ENCODE measurements at regions not wholly inside any gene's neighbourhood (a gene's known extent, or its start where the extent isn't known, plus 50 kb on each side); places are given as distances from the start of the nearest gene placed in this dataset.

DNA sequence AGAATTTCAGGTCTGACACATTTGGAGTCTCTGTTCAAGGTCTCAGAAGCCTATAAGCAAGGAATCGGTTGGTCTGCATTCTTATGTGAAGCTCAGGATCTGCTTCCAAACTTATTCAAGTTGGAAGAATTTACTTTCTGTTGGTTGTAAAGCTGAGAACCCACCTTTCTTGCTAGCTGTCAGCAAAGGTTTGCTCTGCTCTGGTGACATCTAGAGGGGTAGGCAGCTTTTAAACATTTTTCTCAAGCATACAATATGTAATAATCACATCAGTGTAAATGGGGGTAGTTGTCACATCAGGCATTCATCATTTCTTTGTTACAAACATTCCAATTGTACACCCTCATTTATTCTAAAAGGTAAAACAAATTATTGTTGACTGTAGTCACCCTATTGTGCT, 935.2 kb downstream of the TRAM1L1 start:
- WGBS, 2 donors: 71% methylated on average over 1 of the region's 1 CpG
- intact Hi-C loops (cut with DNase I): no loop called here
- H3K27me3 ChIP-seq: no peaks in the 10 kb centered on the region

DNA sequence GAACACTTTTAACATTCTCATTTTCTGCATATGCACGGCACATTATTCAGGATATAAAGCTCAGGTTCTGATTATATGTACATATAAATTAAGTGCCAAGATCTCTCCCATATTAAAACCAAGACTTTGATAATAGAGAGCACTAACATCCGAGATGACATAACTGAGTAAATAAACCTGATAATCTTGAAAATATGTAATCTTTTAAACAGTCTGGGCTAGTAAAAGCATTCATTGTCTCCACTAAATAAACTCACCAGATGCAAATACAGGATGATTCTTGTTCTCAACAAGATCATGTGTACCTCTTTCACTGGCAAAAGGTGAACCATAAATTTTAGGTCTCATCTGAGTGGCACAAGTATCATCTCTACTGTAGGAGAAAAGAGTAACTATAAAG, 942.2 kb downstream of the TRAM1L1 start:
- WGBS, 2 donors: 38 to 42% methylated on average over 2 of the region's 2 CpGs
- no peak for DNase-seq
- no peak for TF ChIP-seq POLR2A (IDR thresholded peaks at IDR 0.05)
- TF ChIP-seq, protein P1, sequence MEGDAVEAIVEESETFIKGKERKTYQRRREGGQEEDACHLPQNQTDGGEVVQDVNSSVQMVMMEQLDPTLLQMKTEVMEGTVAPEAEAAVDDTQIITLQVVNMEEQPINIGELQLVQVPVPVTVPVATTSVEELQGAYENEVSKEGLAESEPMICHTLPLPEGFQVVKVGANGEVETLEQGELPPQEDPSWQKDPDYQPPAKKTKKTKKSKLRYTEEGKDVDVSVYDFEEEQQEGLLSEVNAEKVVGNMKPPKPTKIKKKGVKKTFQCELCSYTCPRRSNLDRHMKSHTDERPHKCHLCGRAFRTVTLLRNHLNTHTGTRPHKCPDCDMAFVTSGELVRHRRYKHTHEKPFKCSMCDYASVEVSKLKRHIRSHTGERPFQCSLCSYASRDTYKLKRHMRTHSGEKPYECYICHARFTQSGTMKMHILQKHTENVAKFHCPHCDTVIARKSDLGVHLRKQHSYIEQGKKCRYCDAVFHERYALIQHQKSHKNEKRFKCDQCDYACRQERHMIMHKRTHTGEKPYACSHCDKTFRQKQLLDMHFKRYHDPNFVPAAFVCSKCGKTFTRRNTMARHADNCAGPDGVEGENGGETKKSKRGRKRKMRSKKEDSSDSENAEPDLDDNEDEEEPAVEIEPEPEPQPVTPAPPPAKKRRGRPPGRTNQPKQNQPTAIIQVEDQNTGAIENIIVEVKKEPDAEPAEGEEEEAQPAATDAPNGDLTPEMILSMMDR (IDR thresholded peaks at IDR 0.05): no peak
- H3K9me3 ChIP-seq: no peaks in the 10 kb centered on the region
- H3K4me3 ChIP-seq: no peak overlapping the region
- no peaks in the 10 kb centered on the region for H3K27me3 ChIP-seq
- no peak overlapping the region for H3K27ac ChIP-seq
- no peak for ATAC-seq
- no peaks in the 10 kb centered on the region for H3K4me1 ChIP-seq
- intact Hi-C loops (cut with DNase I): no loop called here
- H3K36me3 ChIP-seq (replicated peaks in 1 of 2; ENCODE audit: insufficient read depth in 1 of 2, low read depth in 2 of 2): no peaks in the 10 kb centered on the region

More for the DNA sequence above, 935.2 kb downstream of the TRAM1L1 start:
- DNase-seq: no peak
- TF ChIP-seq POLR2A (IDR thresholded peaks at IDR 0.05): no peak
- TF ChIP-seq, protein P1 (IDR thresholded peaks at IDR 0.05): no peak
- H3K9me3 ChIP-seq: no peaks in the 10 kb centered on the region
- no peak for ATAC-seq
- H3K27ac ChIP-seq: no peak overlapping the region
- no peaks in the 10 kb centered on the region for H3K4me1 ChIP-seq
- no peak overlapping the region for H3K4me3 ChIP-seq
- H3K36me3 ChIP-seq (replicated peaks in 1 of 2; ENCODE audit: insufficient read depth in 1 of 2, low read depth in 2 of 2): no peaks in the 10 kb centered on the region

DNA sequence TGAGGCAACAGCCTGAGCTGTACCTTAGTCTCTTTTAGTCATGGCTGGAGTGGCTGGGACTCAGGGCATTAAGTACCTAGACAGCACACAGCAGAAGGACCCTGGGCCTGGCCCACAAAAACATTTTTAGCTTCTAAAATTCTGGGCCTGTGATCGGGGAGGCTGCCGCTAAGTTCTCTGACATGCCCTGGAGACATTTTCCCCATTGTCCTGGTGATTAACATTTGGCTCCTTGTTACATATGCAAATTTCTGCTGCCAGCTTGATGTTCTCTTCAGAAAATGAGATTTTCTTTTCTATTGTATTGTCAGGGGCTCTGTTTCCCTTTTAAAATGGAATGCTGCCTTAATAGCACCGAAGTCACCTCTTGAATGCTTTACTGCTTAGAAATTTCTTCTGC, 952.4 kb downstream of the TRAM1L1 start:
- no peaks in the 10 kb centered on the region for H3K36me3 ChIP-seq (replicated peaks in 1 of 2; ENCODE audit: insufficient read depth in 1 of 2, low read depth in 2 of 2)
- no peaks in the 10 kb centered on the region for H3K27me3 ChIP-seq
- no peaks in the 10 kb centered on the region for H3K4me1 ChIP-seq
- no peak for DNase-seq
- no peak for ATAC-seq
- 83% methylated on average over 3 of the region's 3 CpGs for WGBS, 2 donors
- H3K4me3 ChIP-seq: no peak overlapping the region
- H3K9me3 ChIP-seq: no peaks in the 10 kb centered on the region
- TF ChIP-seq, protein P1 (IDR thresholded peaks at IDR 0.05): no peak
- TF ChIP-seq POLR2A (IDR thresholded peaks at IDR 0.05): no peak
- intact Hi-C loops (cut with DNase I): no loop called here
- no peak overlapping the region for H3K27ac ChIP-seq

DNA sequence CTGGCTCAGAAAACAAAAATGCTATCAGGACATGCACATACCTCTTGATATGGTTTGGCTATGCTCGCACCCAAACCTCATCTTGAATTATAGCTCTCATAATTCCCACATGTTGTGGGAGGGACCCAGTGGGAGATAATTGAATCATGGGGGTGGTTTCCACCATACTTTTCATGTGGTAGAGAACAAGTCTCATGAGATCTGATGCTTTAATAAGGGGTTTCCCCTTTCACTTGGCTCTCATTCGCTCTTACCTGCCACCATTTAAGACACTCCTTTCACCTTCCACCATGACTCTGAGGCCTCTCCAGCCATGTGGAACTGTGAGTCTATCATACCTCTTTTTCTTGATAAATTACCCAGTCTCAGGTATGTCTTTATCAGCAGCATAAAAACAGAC, 958.6 kb downstream of the TRAM1L1 start:
- H3K9me3 ChIP-seq: no peaks in the 10 kb centered on the region
- ATAC-seq (no peak), DNase-seq (no peak)
- intact Hi-C loops (cut with DNase I): no loop called here
- TF ChIP-seq POLR2A (IDR thresholded peaks at IDR 0.05): no peak
- TF ChIP-seq, protein P1 (IDR thresholded peaks at IDR 0.05): no peak
- H3K4me3 ChIP-seq: no peak overlapping the region
- H3K4me1 ChIP-seq: no peaks in the 10 kb centered on the region
- H3K27ac ChIP-seq: no peak overlapping the region
- H3K27me3 ChIP-seq: no peaks in the 10 kb centered on the region
- no peaks in the 10 kb centered on the region for H3K36me3 ChIP-seq (replicated peaks in 1 of 2; ENCODE audit: insufficient read depth in 1 of 2, low read depth in 2 of 2)
- WGBS, 2 donors: 53 to 78% methylated on average over 2 of the region's 2 CpGs

DNA sequence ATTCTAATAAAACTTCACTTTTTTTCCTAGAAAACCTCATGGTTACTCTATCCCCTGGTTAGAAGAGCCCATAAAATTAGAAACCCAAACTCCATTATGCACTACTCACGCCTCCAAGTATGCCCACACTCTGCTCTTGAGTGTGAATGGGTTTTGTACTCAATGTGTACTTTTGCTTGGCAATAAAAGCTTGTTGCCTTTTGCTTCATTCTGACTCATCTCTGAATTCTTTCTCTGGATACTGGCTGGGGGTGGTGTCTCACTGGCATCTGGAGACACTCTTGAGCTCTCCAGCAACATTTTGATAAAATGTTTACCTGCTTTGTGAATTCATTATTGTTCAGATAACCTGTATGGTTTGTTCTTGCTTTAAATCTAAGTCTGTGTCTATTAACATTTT, 963.3 kb downstream of the TRAM1L1 start:
- Histone ChIP-seq H3K27ac (no peak overlapping the region), H3K4me1 (no peaks in the 10 kb centered on the region), H3K27me3 (no peaks in the 10 kb centered on the region), H3K4me3 (no peak overlapping the region), H3K36me3 (replicated peaks in 1 of 2; ENCODE audit: insufficient read depth in 1 of 2, low read depth in 2 of 2) (no peaks in the 10 kb centered on the region), H3K9me3 (no peaks in the 10 kb centered on the region)
- intact Hi-C loops (cut with DNase I): no loop called here
- no peak for ATAC-seq
- DNase-seq: no peak
- TF ChIP-seq POLR2A (IDR thresholded peaks at IDR 0.05): no peak
- TF ChIP-seq, protein P1 (IDR thresholded peaks at IDR 0.05): no peak
- 22 to 59% methylated on average over 1 of the region's 1 CpG for WGBS, 2 donors
